ENCODE measurements at regions not wholly inside any gene's neighbourhood (a gene's known extent, or its start where the extent isn't known, plus 50 kb on each side); places are given as distances from the start of the nearest gene placed in this dataset.

DNA sequence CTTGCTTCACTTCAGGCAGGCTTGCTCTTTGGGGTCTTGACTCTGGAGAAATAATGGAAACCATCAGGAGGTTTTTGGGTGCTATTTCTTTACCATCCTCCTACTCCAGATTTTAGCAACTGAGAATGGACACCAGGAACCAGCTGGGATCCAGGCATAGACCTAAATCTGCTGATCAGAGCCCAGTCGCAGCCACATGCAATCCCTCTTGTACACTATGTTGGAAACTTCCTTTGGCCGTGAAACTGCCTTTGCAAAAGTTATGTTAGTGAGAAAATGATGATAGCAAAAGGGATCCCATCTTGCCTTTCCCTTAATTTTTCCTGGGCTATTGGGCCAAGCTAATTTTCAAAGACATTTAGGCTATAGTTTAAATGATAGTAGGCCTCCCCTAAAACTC is 158.8 kb upstream of the ARL4C start:
- TF ChIP-seq, protein P1, sequence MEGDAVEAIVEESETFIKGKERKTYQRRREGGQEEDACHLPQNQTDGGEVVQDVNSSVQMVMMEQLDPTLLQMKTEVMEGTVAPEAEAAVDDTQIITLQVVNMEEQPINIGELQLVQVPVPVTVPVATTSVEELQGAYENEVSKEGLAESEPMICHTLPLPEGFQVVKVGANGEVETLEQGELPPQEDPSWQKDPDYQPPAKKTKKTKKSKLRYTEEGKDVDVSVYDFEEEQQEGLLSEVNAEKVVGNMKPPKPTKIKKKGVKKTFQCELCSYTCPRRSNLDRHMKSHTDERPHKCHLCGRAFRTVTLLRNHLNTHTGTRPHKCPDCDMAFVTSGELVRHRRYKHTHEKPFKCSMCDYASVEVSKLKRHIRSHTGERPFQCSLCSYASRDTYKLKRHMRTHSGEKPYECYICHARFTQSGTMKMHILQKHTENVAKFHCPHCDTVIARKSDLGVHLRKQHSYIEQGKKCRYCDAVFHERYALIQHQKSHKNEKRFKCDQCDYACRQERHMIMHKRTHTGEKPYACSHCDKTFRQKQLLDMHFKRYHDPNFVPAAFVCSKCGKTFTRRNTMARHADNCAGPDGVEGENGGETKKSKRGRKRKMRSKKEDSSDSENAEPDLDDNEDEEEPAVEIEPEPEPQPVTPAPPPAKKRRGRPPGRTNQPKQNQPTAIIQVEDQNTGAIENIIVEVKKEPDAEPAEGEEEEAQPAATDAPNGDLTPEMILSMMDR (IDR thresholded peaks at IDR 0.05; ENCODE audit: borderline replicate concordance, extremely low read depth, low read length, poor library complexity, severe bottlenecking) = no peak
- TF ChIP-seq EZH2 (IDR thresholded peaks at IDR 0.05; ENCODE audit: borderline replicate concordance, low read depth, low read length, severe bottlenecking) = no peak

Measured in DND-41 (cell line).